NCI-H2196 (cell line): ENCODE measurements at regions not wholly inside any gene's neighbourhood (a gene's known extent, or its start where the extent isn't known, plus 50 kb on each side); places are given as distances from the start of the nearest gene placed in this dataset.
"Not testable (repeated sequence)": the region's sequence is repeated elsewhere in the genome, so short reads cannot be mapped to it uniquely, and the experiment has no call there.

ENCODE experiments used
- DNase-seq: peaks from one replicate; lab custom pipeline; 2025; ENCODE audit not compliant: unreplicated experiment; lab: John Stamatoyannopoulos, UW

- no peak for DNase-seq
These were observed 287.8 kb upstream of the MKLN1 start for GRCh38 chr7:131039836-131040235.

GRCh38 chr7:131040467-131040932 is 287.2 kb upstream of the MKLN1 start:
- DNase-seq, result peak; percentile 67

DNA sequence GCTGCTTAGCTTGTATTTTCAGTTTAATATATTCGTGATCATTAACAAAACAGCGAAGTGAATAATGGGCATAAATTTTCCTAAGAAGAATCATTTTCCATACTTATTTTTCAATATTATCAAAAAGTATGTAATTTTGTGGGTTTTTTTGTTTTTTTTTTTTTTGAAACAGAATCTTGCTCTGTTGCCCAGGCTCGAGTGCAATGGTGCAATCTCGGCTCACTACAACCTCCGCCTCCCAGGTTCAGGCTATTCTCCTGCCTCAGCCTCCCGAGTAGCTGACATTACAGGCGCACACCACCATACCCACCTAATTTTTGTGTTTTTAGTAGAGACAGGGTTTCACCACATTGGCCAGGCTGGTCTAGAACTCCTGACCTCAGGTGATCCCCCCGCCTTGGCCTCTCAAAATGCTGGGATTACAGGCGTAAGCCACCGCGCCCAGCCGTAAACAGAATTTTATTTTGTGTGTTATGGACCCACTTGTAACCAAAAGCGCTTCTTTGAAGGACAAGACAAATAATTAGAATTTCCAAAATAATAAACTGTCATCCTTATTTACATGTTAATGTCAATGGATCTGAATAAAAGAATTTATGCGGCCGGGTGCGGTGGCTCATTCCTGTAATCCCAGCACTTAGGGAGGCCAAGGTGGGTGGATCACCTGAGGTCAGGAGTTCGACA is 286.5 kb upstream of the MKLN1 start:
- not testable (repeated sequence) for DNase-seq

DNA sequence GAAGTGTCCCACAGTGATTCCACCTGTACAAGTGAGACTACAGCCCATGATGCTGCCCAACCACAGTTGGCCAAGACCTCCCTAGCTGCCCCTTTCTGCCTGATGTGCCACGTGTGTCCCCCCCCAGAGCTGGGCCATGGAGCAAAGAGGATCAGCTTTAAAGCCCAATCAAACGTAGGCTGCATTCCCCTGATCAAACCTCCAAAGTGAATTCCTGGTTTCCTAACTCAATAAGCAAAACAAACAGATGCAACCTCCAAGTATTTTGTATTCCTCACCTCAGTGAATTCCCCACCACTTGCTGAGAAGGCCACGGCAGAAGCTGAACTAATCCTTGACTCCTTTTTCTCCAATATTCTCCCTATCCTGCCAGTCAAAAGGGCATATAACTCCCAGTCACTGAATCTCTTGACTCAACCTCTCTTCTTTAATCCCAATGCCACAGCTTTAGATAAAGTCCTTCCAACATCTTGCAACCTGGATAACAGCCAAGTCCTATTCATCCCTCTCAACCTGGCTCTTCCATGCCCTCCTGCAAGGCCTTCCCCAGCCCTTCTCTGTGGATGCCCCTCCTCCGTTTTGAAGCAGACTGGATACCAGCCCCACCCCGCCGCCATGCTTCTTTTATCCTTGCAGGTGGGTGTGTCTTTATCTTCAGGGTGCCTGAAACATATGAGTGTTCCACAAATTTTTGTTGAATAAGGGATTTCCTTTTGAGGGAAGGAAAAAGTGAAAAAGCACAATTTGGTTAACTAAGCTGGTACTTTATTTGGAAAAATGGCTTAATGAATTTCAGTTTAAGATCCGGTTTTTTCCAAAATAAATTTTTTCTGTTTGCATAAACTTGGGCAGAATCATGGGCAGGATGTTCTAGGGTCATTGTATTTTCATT is 285.2 kb upstream of the MKLN1 start:
- no peak for DNase-seq

DNA sequence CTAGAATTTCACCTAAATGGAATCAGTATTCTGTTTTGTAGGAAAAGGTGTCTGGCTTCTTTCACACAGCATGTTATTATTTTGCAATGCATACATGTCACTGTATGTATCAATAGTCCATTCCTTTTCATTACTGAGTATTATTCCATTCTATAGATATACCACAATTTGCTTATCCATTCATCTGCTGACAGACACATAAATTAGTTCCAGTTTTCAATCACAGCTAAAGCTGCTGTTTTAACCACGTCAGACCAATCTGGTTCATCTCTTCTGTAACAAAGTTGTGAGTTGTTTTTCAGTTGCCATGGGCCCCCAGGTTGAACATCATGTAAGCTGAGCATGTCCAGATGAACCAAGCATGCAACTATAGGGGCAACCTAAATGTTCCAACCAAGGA is 282.1 kb upstream of the MKLN1 start:
- DNase-seq, result no peak

GRCh38 chr7:131046246-131046645 is 281.4 kb upstream of the MKLN1 start:
- no peak for DNase-seq

- no peak for DNase-seq
These were observed 279.9 kb upstream of the MKLN1 start for GRCh38 chr7:131047651-131048304.

DNA sequence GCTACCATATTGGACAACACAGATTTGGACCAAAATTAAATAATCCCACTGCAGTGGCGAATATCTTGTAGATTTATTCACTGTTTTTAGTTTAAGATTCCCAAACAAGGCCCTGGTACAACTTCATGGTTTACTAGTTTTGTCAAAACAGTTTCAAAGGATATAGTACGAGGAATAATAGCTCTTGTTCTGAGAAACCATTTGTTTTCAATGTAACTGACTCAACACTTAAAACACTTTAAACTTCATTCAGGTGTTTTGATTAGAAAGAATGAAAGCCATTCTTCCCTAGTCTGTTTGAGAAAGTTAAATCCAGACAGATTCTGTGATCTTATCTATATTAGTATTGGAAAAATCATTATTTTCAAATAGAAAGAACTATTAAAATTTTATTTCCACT is 276.4 kb upstream of the MKLN1 start:
- DNase-seq, result no peak

DNA sequence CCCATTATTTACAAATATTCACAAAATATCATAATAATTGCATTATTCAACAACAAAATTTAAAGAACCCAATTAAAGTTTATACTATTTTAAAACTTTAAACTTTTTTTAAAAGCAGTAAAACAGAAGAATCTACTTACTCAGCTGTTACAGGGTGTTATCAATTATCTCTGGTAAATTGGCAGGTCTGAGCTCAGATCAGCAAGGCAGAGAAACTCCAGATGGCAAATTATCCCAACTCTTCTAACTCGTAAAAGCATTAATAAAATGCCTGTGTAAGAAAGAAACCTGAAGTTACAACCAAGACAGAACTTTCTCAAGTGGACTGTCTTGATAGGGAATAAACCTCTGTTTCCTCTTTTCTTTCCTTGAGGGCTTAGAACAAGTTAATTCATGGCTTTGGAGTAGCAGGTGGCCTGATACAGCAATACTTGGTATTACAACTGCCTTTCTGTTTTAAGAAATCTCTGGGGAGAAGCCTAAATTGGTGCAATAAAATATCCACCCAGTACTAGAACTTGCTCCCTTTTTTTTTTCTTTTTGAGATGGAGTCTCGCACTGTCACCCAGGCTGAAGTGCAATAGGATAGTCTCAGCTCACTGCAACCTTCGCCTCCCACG is 275.3 kb upstream of the MKLN1 start:
- DNase-seq, result no peak

GRCh38 chr7:131056007-131056406 is 271.7 kb upstream of the MKLN1 start:
- no peak for DNase-seq

DNA sequence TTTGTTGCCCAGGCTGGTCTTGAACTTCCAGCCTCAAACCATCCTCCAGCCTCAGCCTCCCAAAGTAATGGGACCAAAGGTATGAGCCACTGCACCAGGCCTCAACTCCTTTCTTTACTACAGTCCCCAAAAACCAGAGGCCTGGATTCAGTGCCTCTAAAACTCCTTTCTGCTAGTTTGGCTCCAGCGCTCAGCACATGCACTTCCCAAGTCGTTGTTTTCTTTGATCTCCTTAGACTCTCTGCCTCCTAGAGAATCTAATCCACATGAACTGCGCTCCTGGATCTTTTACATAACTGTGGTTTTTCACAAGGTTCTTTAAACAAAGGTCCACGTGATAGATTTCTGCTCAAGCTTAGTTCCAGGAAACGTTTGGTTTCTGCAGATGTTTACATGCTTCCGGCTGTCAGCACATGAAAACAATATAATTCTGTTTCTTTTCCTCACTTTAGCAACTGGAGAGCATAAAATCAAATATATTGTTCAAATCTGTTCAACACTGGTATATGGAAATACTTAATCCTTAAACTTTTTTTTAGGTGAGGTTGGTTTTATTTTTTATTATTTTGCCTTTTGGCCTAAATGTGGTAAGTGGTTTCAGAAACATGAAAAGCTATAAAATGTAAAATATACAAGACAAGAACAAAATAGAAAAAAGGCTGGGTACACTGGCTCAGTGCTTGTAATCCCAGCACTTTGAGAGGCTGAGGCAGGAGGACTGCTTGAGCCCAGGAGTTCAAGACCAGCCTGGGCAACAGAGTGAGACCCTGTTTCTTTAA is 270.5 kb upstream of the MKLN1 start:
- DNase-seq, result no peak

GRCh38 chr7:131057794-131058070 is 269.9 kb upstream of the MKLN1 start:
- DNase-seq, result no peak

- not testable (repeated sequence) for DNase-seq
These were observed 269.0 kb upstream of the MKLN1 start for GRCh38 chr7:131058561-131059288.

GRCh38 chr7:131059401-131059800 is 268.3 kb upstream of the MKLN1 start:
- not testable (repeated sequence) for DNase-seq

DNA sequence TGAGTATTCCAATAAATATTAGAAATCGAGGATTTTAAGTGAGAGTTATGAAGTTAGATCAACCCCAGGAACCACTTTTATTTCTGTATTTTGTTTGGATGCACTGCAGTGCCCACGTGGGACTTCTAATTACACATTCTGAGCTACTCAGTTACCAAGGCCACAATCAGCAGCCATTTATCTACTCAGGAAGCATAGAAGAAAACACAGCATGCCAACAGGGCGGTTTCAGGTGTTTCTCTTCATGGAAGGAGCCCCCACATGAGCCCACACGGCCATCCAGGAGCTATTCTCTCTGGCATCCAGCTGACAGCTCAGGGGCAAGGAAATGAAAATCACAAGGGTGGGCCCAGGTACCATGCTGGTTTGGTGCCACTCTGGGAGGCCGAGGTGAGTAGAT is 266.5 kb upstream of the MKLN1 start:
- no peak for DNase-seq

DNA sequence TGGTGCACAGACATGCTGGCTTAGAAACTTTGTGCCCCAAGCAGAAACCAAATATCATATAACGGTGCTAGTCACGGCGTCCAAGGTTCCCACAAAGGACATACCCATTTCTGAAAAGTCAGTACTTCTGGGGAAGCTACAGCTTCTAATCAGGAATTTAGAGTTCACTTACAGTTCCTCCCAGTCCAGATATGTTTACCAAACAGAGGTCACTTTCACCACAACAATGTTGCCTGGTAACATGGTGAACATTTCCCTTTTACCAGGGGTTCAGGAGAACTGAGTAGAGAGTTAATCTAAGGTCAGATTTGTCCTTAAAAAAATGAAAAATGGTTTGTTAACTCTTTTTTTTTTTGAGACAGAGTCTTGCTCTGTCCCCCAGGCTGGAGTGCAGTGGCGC is 265.9 kb upstream of the MKLN1 start:
- DNase-seq, result no peak

DNA sequence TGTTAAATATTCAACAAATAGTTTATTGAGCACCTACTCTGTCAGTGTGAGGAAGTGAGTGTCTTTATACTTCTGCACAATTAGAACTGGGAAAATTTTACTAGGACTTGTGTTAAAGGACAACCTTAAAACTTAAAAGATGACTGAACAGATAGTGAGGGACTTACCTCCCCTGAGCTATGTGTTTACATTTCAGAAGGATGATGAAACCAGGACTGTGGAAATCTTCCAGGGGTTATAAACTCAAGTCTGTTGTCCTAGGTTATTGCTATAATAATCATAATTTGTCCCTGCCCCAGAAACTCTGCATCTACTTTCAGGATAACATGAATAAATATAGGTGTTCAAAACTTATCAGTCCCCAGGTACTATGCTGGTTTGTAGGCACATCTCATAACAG is 261.0 kb upstream of the MKLN1 start:
- DNase-seq, result no peak

- DNase-seq, result no peak
These were observed 260.5 kb upstream of the MKLN1 start for GRCh38 chr7:131067220-131067619.

GRCh38 chr7:131068604-131069021 is 259.1 kb upstream of the MKLN1 start:
- no peak for DNase-seq
